Fibroblast of pulmonary artery (primary cell): ENCODE measurements at regions not wholly inside any gene's neighbourhood (a gene's known extent, or its start where the extent isn't known, plus 50 kb on each side); places are given as distances from the start of the nearest gene placed in this dataset.

Experiments
- DNase-seq: peaks from one replicate; pipeline ENCODE4 v3.0.0-alpha.2; 2010; ENCODE audit warnings: low read depth
- H3K4me3 ChIP-seq: replicated peaks from 2 replicates; pipeline ENCODE4 v1.5.1; 2011; ENCODE audit warnings: low read depth, mild to moderate bottlenecking, control low read depth, low read length, moderate library complexity
- TF ChIP-seq, protein P1 (sequence below): IDR thresholded peaks from 2 replicates; pipeline ENCODE4 v1.5.1; 2011; ENCODE audit warnings: mild to moderate bottlenecking, control low read depth, low read length, inconsistent platforms; ENCODE audit errors: missing control alignments

DNA sequence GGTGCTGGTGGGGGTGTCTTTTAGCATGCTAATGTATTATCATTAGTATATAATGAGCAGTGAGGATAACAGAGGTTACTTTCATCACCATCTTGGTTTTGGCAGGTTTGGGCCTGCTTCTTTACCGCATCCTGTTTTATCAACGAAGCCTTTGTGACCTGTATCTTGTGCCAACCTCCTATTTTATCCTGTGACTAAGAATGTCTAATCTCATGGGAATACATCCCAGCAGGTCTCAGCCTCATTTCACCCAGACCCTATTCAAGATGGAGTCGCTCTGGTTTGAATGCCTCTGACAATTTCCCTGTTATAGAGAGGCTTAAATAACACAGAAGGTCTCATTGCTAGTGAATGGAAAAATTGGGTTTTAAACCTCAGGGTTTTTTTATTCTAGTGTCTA is 300.8 kb upstream of the PROX1 start:
- DNase-seq, result no peak
- TF ChIP-seq, protein P1, sequence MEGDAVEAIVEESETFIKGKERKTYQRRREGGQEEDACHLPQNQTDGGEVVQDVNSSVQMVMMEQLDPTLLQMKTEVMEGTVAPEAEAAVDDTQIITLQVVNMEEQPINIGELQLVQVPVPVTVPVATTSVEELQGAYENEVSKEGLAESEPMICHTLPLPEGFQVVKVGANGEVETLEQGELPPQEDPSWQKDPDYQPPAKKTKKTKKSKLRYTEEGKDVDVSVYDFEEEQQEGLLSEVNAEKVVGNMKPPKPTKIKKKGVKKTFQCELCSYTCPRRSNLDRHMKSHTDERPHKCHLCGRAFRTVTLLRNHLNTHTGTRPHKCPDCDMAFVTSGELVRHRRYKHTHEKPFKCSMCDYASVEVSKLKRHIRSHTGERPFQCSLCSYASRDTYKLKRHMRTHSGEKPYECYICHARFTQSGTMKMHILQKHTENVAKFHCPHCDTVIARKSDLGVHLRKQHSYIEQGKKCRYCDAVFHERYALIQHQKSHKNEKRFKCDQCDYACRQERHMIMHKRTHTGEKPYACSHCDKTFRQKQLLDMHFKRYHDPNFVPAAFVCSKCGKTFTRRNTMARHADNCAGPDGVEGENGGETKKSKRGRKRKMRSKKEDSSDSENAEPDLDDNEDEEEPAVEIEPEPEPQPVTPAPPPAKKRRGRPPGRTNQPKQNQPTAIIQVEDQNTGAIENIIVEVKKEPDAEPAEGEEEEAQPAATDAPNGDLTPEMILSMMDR, result no peak
- H3K4me3 ChIP-seq, result no peak overlapping the region

DNA sequence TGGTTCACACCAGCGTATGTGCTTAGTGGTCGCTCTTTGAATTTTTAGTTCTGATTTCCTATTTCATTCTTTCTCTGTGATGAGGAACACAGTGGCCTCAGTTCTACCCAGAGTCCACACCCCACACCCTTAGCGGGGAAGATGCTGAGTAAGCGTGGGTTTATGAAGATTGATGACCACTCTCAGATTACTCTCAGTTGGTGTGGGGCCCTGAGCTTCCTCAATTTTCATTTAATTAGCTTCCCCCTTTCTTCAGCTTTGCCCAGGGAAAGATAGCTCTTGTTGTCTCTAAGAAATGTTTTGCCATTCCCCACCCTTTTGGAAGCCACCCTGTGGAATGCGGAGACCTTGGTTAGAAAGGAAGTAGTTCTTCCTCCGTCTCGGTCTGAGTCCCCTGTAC is 299.9 kb upstream of the PROX1 start:
- TF ChIP-seq, protein P1, result no peak
- H3K4me3 ChIP-seq, result no peak overlapping the region
- DNase-seq, result no peak

DNA sequence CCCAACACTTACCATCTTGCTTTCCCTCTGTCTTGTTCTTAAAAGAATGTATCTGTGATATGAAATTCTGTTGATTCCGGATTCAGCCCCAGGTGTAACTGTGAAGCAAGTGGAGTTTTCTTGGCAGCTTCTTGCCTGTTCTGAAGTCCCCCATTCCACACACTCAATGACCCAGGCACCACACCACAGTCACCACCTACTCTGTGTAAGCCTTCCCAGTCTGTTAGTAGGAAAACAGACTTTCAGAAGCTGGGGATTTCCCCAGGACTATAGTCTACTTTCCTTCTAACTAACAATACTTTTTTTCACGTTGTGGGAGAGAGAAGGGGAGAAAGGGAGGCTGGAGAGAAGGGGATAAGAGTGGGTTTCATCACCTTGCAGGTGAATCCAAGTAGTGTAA is 299.1 kb upstream of the PROX1 start:
- no peak overlapping the region for H3K4me3 ChIP-seq
- DNase-seq, result no peak
- TF ChIP-seq, protein P1, result no peak

DNA sequence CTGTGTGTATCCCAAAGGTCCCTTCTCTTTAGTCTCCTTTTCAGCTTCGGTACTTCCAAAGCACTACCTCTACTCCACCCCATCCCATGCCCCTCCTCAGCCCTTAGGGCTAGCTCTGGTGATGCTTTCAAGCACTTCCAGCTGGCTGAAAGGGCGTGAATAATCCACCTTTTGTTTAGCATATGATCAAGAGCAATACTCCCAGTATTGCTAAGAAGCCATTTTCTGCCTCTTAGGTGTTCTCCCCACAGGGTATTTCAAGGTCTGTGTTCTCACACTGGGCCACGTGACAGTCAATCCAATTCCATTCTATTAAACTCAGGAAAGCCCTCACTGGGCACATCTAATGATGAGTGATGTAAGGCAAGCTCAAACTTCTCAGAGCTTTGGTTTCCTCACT is 298.5 kb upstream of the PROX1 start:
- no peak for DNase-seq
- H3K4me3 ChIP-seq, result no peak overlapping the region
- TF ChIP-seq, protein P1, result no peak

DNA sequence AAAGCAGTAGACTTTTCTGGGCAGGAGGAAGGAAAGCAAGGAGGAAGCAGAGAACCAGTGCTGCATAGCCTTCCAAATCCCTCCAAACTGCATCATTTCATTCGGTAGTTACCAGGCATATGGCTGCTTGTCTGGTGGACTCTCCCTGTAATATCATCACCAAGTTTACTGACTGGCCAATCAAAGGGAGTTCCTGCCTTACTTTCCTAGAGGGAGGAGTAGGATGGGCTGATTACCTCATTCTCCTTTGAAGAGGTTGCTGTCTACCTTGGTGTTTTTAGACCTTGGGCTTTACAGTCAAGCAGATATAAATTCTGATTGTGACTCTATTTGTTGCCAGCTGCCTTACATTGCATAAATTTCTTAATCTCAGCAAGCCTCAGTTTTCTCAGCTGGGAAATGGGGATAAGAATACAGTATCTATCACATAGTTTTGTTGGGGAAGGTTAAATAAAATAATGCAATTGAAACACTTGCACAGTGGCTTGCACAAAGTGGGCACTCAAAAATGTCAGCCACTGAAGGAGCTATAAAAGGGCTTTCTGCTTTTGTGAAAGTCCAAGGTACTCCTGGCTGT is 297.3 kb upstream of the PROX1 start:
- TF ChIP-seq, protein P1, result no peak
- no peak overlapping the region for H3K4me3 ChIP-seq
- no peak for DNase-seq

DNA sequence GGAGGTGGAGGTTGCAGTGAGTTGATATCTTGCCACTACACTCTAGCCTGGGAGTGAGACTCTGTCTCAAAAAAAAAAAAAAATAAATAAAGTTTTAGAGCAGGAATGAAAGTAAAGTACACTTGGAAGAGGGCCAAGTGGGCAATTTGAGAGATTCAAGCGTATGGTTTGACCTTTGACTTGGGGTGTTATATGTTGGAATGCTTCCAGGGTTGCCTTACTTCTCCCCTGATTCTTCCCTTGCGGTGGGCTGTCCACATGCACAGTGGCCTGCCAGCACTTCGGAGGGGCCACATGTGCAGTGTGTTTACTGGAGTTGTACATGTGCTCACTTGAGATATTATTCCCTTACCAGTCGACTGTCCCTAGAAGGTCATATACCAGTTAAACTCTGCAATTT is 295.5 kb upstream of the PROX1 start:
- TF ChIP-seq, protein P1, result no peak
- DNase-seq, result no peak
- no peak overlapping the region for H3K4me3 ChIP-seq

DNA sequence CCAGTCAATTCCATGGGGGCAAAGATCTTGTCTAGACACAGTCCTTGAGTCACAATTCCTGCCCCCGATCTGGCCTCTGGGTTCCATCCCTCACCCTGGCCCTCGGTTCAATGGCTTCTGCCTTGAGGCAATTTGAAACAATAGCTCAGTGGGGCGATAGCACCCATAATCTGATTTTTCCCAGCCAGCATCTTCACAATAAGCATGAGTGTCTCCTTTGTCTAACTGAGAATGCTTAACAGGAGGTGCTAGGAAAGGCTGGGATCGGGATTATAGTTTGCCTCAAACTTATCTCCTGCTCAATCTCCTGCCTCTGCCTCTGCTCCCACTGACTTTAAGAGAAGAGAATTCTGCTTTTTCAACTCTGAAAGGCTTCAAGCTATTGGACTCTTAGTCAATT is 293.9 kb upstream of the PROX1 start:
- DNase-seq, result no peak
- TF ChIP-seq, protein P1, result no peak
- H3K4me3 ChIP-seq, result no peak overlapping the region
